ENCODE measurements at regions not wholly inside any gene's neighbourhood (a gene's known extent, or its start where the extent isn't known, plus 50 kb on each side); places are given as distances from the start of the nearest gene placed in this dataset.

GRCh38 chr13:105089858-105090643 is 1445.4 kb downstream of the EFNB2 start:
- TF ChIP-seq FOXM1 (IDR thresholded peaks at IDR 0.05; ENCODE audit: borderline replicate concordance, low read depth) (no peak), REST (IDR thresholded peaks at IDR 0.05; ENCODE audit: low read depth) (no peak), TAF1 (IDR thresholded peaks at IDR 0.05; ENCODE audit: low read depth) (no peak), USF1 (IDR thresholded peaks at IDR 0.05) (no peak), YY1 (IDR thresholded peaks at IDR 0.05; ENCODE audit: low read depth) (no peak), EP300 (IDR thresholded peaks at IDR 0.05; ENCODE audit: borderline replicate concordance) (no peak), TCF12 (IDR thresholded peaks at IDR 0.05; ENCODE audit: low read depth) (no peak), MAX (IDR thresholded peaks at IDR 0.05) (no peak), RAD21 (IDR thresholded peaks at IDR 0.05; ENCODE audit: low read depth) (no peak), TEAD4 (IDR thresholded peaks at IDR 0.05) (no peak), NFIC (IDR thresholded peaks at IDR 0.05) (no peak)
